Osteoblast (primary cell): ENCODE measurements at regions not wholly inside any gene's neighbourhood (a gene's known extent, or its start where the extent isn't known, plus 50 kb on each side); places are given as distances from the start of the nearest gene placed in this dataset.

Experiments used
- DNase-seq: peaks from one replicate; pipeline ENCODE4 v3.0.0; 2011; ENCODE audit warnings: low spot score, mixed read lengths; ENCODE audit not compliant: insufficient read length; ENCODE audit errors: missing footprints
- H2AFZ ChIP-seq: 2 replicates; pipeline ENCODE4 v1.6.0; 2011; ENCODE audit warnings: mild to moderate bottlenecking, low read length
- H3K27ac ChIP-seq: 2 replicates; pipeline ENCODE4 v1.5.1; 2011; ENCODE audit warnings: mild to moderate bottlenecking, low read depth, low read length, moderate library complexity
- H3K27me3 ChIP-seq: 2 replicates; pipeline ENCODE4 v1.6.0; 2012; ENCODE audit warnings: mild to moderate bottlenecking, control low read depth, inconsistent platforms, low read length, moderate library complexity; ENCODE audit not compliant: insufficient read depth
- H3K36me3 ChIP-seq: 2 replicates; pipeline ENCODE4 v1.5.1; 2011; ENCODE audit warnings: mild to moderate bottlenecking, low read length, control low read depth, moderate library complexity; ENCODE audit not compliant: insufficient read depth
- H3K4me1 ChIP-seq: 2 replicates; pipeline ENCODE4 v1.5.1; 2011; ENCODE audit warnings: mild to moderate bottlenecking, low read length, control low read depth, moderate library complexity; ENCODE audit not compliant: insufficient read depth
- H3K4me2 ChIP-seq: 2 replicates; pipeline ENCODE4 v1.6.0; 2011; ENCODE audit warnings: mild to moderate bottlenecking, low read length; ENCODE audit not compliant: insufficient read depth
- H3K4me3 ChIP-seq: fragments of 200-600 bp; sonication (generic); 3 replicates; pipeline ENCODE4 v1.5.1; 2012; ENCODE audit warnings: mild to moderate bottlenecking, low read length, inconsistent platforms; ENCODE audit not compliant: insufficient read depth
- H3K79me2 ChIP-seq: 2 replicates; pipeline ENCODE4 v1.6.0; 2012; ENCODE audit warnings: mild to moderate bottlenecking, low read length, control low read depth, inconsistent platforms; ENCODE audit not compliant: insufficient read depth
- H3K9me3 ChIP-seq: 2 replicates; pipeline ENCODE4 v1.5.1; 2011; ENCODE audit warnings: low read depth, low read length, control low read depth
- H4K20me1 ChIP-seq: 2 replicates; pipeline ENCODE4 v1.6.0; 2012; ENCODE audit warnings: mild to moderate bottlenecking, low read length, control low read depth; ENCODE audit not compliant: insufficient read depth
- TF ChIP-seq, protein P1 (sequence below): IDR thresholded peaks from 2 replicates; pipeline ENCODE4 v1.5.1; 2011; ENCODE audit warnings: mild to moderate bottlenecking, low read depth, low read length, moderate library complexity; ENCODE audit errors: extremely low read depth

DNA sequence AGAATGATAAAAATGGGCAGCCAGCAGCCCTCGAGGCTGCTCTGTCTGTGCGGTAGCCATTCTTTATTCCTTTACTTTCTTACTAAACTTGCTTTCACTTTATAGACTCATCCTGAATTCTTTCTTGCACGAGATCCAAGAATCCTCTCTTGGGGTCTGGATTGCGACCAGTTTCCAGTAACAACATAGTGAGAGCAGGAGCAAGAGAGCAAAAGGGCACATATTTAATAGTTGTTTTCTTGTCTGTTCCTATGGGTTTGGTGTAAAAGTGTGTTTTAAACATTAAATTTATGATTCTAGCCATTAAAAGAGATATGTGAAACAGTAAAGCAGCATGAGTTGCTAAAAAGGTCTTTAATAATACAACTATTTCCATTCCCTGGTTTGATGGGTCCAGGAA lies 78.8 kb upstream of the OPRM1 start:
- Histone ChIP-seq H3K79me2 (no peaks in the 10 kb centered on the region), H3K36me3 (no peaks in the 10 kb centered on the region), H3K4me1 (no peaks in the 10 kb centered on the region), H3K27ac (no peak overlapping the region), H2AFZ (no peak overlapping the region), H3K9me3 (no peaks in the 10 kb centered on the region), H3K4me2 (no peak overlapping the region), H3K27me3 (no peaks in the 10 kb centered on the region), H3K4me3 (no peak overlapping the region), H4K20me1 (no peaks in the 10 kb centered on the region)
- no peak for DNase-seq
- TF ChIP-seq, protein P1, sequence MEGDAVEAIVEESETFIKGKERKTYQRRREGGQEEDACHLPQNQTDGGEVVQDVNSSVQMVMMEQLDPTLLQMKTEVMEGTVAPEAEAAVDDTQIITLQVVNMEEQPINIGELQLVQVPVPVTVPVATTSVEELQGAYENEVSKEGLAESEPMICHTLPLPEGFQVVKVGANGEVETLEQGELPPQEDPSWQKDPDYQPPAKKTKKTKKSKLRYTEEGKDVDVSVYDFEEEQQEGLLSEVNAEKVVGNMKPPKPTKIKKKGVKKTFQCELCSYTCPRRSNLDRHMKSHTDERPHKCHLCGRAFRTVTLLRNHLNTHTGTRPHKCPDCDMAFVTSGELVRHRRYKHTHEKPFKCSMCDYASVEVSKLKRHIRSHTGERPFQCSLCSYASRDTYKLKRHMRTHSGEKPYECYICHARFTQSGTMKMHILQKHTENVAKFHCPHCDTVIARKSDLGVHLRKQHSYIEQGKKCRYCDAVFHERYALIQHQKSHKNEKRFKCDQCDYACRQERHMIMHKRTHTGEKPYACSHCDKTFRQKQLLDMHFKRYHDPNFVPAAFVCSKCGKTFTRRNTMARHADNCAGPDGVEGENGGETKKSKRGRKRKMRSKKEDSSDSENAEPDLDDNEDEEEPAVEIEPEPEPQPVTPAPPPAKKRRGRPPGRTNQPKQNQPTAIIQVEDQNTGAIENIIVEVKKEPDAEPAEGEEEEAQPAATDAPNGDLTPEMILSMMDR: no peak

- TF ChIP-seq, protein P1: no peak
- Histone ChIP-seq H3K4me3 (no peak overlapping the region), H3K27me3 (no peaks in the 10 kb centered on the region), H3K36me3 (no peaks in the 10 kb centered on the region), H3K4me2 (no peak overlapping the region), H2AFZ (no peak overlapping the region), H4K20me1 (no peaks in the 10 kb centered on the region), H3K79me2 (no peaks in the 10 kb centered on the region), H3K4me1 (no peaks in the 10 kb centered on the region), H3K9me3 (no peaks in the 10 kb centered on the region), H3K27ac (no peak overlapping the region)
- DNase-seq: no peak
These were observed 79.8 kb upstream of the OPRM1 start for GRCh38 chr6:153959276-153959675.

DNA sequence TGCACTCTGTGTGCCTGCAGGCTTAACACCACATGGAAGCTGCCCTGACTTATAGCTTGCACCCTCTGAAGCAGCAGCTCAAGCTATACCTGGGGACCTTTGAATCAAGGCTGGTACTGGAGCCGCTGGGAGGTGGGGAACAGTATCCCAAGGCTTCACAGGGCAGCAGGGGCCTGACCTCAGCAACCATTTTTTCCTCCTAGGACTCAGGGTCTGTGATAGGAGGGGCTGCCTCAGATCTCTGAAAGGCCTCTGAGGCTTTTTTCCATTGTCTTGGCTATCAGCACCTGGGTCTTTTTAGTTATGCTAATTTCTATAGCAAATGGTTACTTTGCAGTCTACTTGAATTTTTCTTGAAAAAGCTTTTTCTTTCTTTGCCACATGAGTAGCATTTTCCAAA lies 80.2 kb upstream of the OPRM1 start:
- no peaks in the 10 kb centered on the region for H3K36me3 ChIP-seq
- no peak overlapping the region for H3K4me2 ChIP-seq
- H3K79me2 ChIP-seq: no peaks in the 10 kb centered on the region
- H3K27ac ChIP-seq: no peak overlapping the region
- TF ChIP-seq, protein P1: no peak
- H2AFZ ChIP-seq: no peak overlapping the region
- no peaks in the 10 kb centered on the region for H3K9me3 ChIP-seq
- no peaks in the 10 kb centered on the region for H3K27me3 ChIP-seq
- no peaks in the 10 kb centered on the region for H4K20me1 ChIP-seq
- H3K4me3 ChIP-seq: no peak overlapping the region
- no peak for DNase-seq
- H3K4me1 ChIP-seq: no peaks in the 10 kb centered on the region

GRCh38 chr6:153957394-153957793 lies 81.6 kb upstream of the OPRM1 start:
- no peak for DNase-seq
- Histone ChIP-seq H3K27me3 (no peaks in the 10 kb centered on the region), H3K4me2 (no peak overlapping the region), H3K27ac (no peak overlapping the region), H2AFZ (no peak overlapping the region), H3K9me3 (no peaks in the 10 kb centered on the region), H3K79me2 (no peaks in the 10 kb centered on the region), H4K20me1 (no peaks in the 10 kb centered on the region), H3K36me3 (no peaks in the 10 kb centered on the region), H3K4me3 (no peak overlapping the region), H3K4me1 (no peaks in the 10 kb centered on the region)
- TF ChIP-seq, protein P1: no peak
